ENCODE measurements at regions not wholly inside any gene's neighbourhood (a gene's known extent, or its start where the extent isn't known, plus 50 kb on each side); places are given as distances from the start of the nearest gene placed in this dataset.

- TF ChIP-seq EZH2 (IDR thresholded peaks at IDR 0.05; ENCODE audit: insufficient read depth, low read length): no peak
- TF ChIP-seq CTCF (IDR thresholded peaks at IDR 0.05; ENCODE audit: insufficient read depth, low read depth, low read length): no peak
These were observed 56.5 kb downstream of the GPR6 start for GRCh38 chr6:110034667-110035036.
